Suprapubic skin (tissue), 4 donors: ENCODE measurements at regions not wholly inside any gene's neighbourhood (a gene's known extent, or its start where the extent isn't known, plus 50 kb on each side); places are given as distances from the start of the nearest gene placed in this dataset.

ENCODE experiments used
- DNase-seq, 2 donors: peaks; one replicate each; pipeline ENCODE4 v3.0.0-alpha.2; 2019; ENCODE audit warnings: low spot score in 2 of 2
- H3K27ac ChIP-seq: fragments of 200-600 bp; sonication (generic); one replicate; pipeline ENCODE4 v1.5.1; 2019
- H3K27me3 ChIP-seq: fragments of 200-600 bp; sonication (generic); one replicate; pipeline ENCODE4 v1.5.1; 2019
- H3K36me3 ChIP-seq: fragments of 200-600 bp; sonication (generic); one replicate; pipeline ENCODE4 v1.5.1; 2019
- H3K4me1 ChIP-seq: fragments of 200-600 bp; sonication (generic); one replicate; pipeline ENCODE4 v1.5.1; 2019
- H3K4me3 ChIP-seq: fragments of 200-600 bp; sonication (generic); one replicate; pipeline ENCODE4 v1.5.1; 2019; ENCODE audit warnings: mild to moderate bottlenecking
- H3K9me3 ChIP-seq: fragments of 200-600 bp; sonication (generic); one replicate; pipeline ENCODE4 v1.5.1; 2019
- CTCF ChIP-seq, 2 donors: fragments of 200-600 bp in 1 of 2; fragments of 450-650 bp in 1 of 2; sonication (generic) in 1 of 2; IDR thresholded peaks; one replicate each; pipeline ENCODE4 v1.5.1; 2016 to 2019; ENCODE audit warnings: antibody characterized with exemption in 2 of 2, mild to moderate bottlenecking in 1 of 2, moderate library complexity in 1 of 2
- EP300 ChIP-seq: sonication (generic); formaldehyde crosslinking; IDR thresholded peaks from one replicate; pipeline ENCODE4 v1.6.1; 2017; ENCODE audit warnings: antibody characterized with exemption
- POLR2A ChIP-seq, 2 donors: fragments of 450-650 bp; IDR thresholded peaks; one replicate each; pipeline ENCODE4 v1.6.1; 2017; ENCODE audit warnings: antibody characterized with exemption in 2 of 2, mild to moderate bottlenecking in 2 of 2, moderate library complexity in 2 of 2
- POLR2AphosphoS5 ChIP-seq, 3 donors: sonication (generic); formaldehyde crosslinking; IDR thresholded peaks; one replicate each; pipeline ENCODE4 v1.6.1; 2017; ENCODE audit warnings: antibody characterized with exemption in 3 of 3
- WGBS: methylation state at CpG from one replicate; pipeline ENCODE4 v1.1.5; 2018; 5-methylcytosine and 5-hydroxymethylcytosine counted together

- TF ChIP-seq POLR2A (IDR thresholded peaks at IDR 0.05) = no peak
- no peak for TF ChIP-seq CTCF (IDR thresholded peaks at IDR 0.05)
- no peak for TF ChIP-seq EP300
- no peak for TF ChIP-seq POLR2AphosphoS5 (IDR thresholded peaks at IDR 0.05)
- no peak overlapping the region for H3K4me3 ChIP-seq
- H3K27me3 ChIP-seq = no peaks in the 10 kb centered on the region
- H3K27ac ChIP-seq = no peak overlapping the region
- no peaks in the 10 kb centered on the region for H3K4me1 ChIP-seq
- no peaks in the 10 kb centered on the region for H3K36me3 ChIP-seq
- no peak for DNase-seq
- no peaks in the 10 kb centered on the region for H3K9me3 ChIP-seq
- 82% methylated on average over 1 of the region's 1 CpG for WGBS
Measured at GRCh38 chr7:19972876-19973275, 199.5 kb upstream of the TMEM196 start.

- TF ChIP-seq EP300 (no peak), CTCF (IDR thresholded peaks at IDR 0.05) (no peak), POLR2AphosphoS5 (IDR thresholded peaks at IDR 0.05) (no peak), POLR2A (IDR thresholded peaks at IDR 0.05) (no peak)
- no peak for DNase-seq
Measured at GRCh38 chr7:19971956-19972355, 198.5 kb upstream of the TMEM196 start.

GRCh38 chr7:19970514-19970913, 197.1 kb upstream of the TMEM196 start:
- no peaks in the 10 kb centered on the region for H3K9me3 ChIP-seq

More at GRCh38 chr7:19971956-19972355, 198.5 kb upstream of the TMEM196 start:
- 71% methylated on average over 2 of the region's 2 CpGs for WGBS
- Histone ChIP-seq H3K4me1 (no peaks in the 10 kb centered on the region), H3K27ac (no peak overlapping the region), H3K9me3 (no peaks in the 10 kb centered on the region), H3K27me3 (no peaks in the 10 kb centered on the region), H3K4me3 (no peak overlapping the region), H3K36me3 (no peaks in the 10 kb centered on the region)

GRCh38 chr7:19969859-19970493, 196.6 kb upstream of the TMEM196 start:
- 28% methylated on average over 4 of the region's 4 CpGs for WGBS
- H3K4me1 ChIP-seq = no peaks in the 10 kb centered on the region
- H3K4me3 ChIP-seq = no peak overlapping the region
- no peaks in the 10 kb centered on the region for H3K36me3 ChIP-seq
- DNase-seq = no peak
- no peak overlapping the region for H3K27ac ChIP-seq
- H3K9me3 ChIP-seq = no peaks in the 10 kb centered on the region
- TF ChIP-seq CTCF (IDR thresholded peaks at IDR 0.05) (no peak), EP300 (no peak), POLR2A (IDR thresholded peaks at IDR 0.05) (no peak), POLR2AphosphoS5 (IDR thresholded peaks at IDR 0.05) (no peak)
- no peaks in the 10 kb centered on the region for H3K27me3 ChIP-seq

More at GRCh38 chr7:19970514-19970913, 197.1 kb upstream of the TMEM196 start:
- no peak for DNase-seq
- Histone ChIP-seq H3K27ac (no peak overlapping the region), H3K4me1 (no peaks in the 10 kb centered on the region), H3K4me3 (no peak overlapping the region), H3K27me3 (no peaks in the 10 kb centered on the region), H3K36me3 (no peaks in the 10 kb centered on the region)
- no peak for TF ChIP-seq POLR2AphosphoS5 (IDR thresholded peaks at IDR 0.05)
- no peak for TF ChIP-seq POLR2A (IDR thresholded peaks at IDR 0.05)
- no peak for TF ChIP-seq CTCF (IDR thresholded peaks at IDR 0.05)
- TF ChIP-seq EP300 = no peak

- TF ChIP-seq EP300 = no peak
- no peak for TF ChIP-seq CTCF (IDR thresholded peaks at IDR 0.05)
- no peak overlapping the region for H3K27ac ChIP-seq
- WGBS = 55% methylated on average over 2 of the region's 2 CpGs
Measured at GRCh38 chr7:19964246-19964645, 190.8 kb upstream of the TMEM196 start.

More at GRCh38 chr7:19964246-19964645, 190.8 kb upstream of the TMEM196 start:
- H3K36me3 ChIP-seq = no peaks in the 10 kb centered on the region
- no peak overlapping the region for H3K4me3 ChIP-seq
- no peaks in the 10 kb centered on the region for H3K27me3 ChIP-seq
- H3K4me1 ChIP-seq = no peaks in the 10 kb centered on the region
- DNase-seq = no peak
- H3K9me3 ChIP-seq = no peaks in the 10 kb centered on the region
